RWPE1 (cell line): ENCODE measurements at regions not wholly inside any gene's neighbourhood (a gene's known extent, or its start where the extent isn't known, plus 50 kb on each side); places are given as distances from the start of the nearest gene placed in this dataset.
"Not testable (repeated sequence)": the region's sequence is repeated elsewhere in the genome, so short reads cannot be mapped to it uniquely, and the experiment has no call there.

Experiments used
- CTCF ChIA-PET: fragments of 350-600 bp; sonication (Branson Sonifier 250); formaldehyde crosslinking; extraction: SDS; loops from one replicate; lab custom pipeline; 2021; lab: Yijun Ruan, JAX
- POLR2A ChIA-PET: fragments of 400-600 bp; formaldehyde crosslinking; extraction: SDS; loops from one replicate; lab custom pipeline; 2020; ENCODE audit warnings: antibody characterized with exemption; ENCODE audit not compliant: low non-redundant PET; lab: Yijun Ruan, JAX
- DNase-seq: peaks from one replicate; pipeline ENCODE4 v3.0.0; 2012; ENCODE audit warnings: low spot score
- H3K27ac ChIP-seq: fragments of 450-650 bp; 2 replicates; pipeline ENCODE4 v1.5.1; 2017
- CTCF ChIP-seq: fragments of 450-650 bp; conservative IDR thresholded peaks from 2 replicates; pipeline ENCODE4 v1.5.1; 2017; ENCODE audit warnings: low read depth, mild to moderate bottlenecking

- no peak overlapping the region for H3K27ac ChIP-seq
- TF ChIP-seq CTCF: no peak
- POLR2A ChIA-PET: no interaction called here
- no peak for DNase-seq
- CTCF ChIA-PET: no interaction called here
These were observed 165.9 kb upstream of the NAMPT start for GRCh38 chr7:106450716-106451115.

- DNase-seq: no peak
- CTCF ChIA-PET: interaction anchor here (0.5 to 0.8 kb wide), 4 partner anchors 13 to 1590 kb away, joined by 3 to 4 read pairs (median 3); no protein-coding TSS in a partner anchor
- TF ChIP-seq CTCF: no peak
- no peak overlapping the region for H3K27ac ChIP-seq
- POLR2A ChIA-PET: no interaction called here
These were observed 164.4 kb upstream of the NAMPT start for GRCh38 chr7:106448992-106449859.

- ChIA-PET CTCF (interaction anchor here (0.8 kb wide), 1 partner anchor 14 kb away, joined by 3 read pairs; no protein-coding TSS in a partner anchor), POLR2A (no interaction called here)
- no peak for DNase-seq
- TF ChIP-seq CTCF: no peak
- no peak overlapping the region for H3K27ac ChIP-seq
These were observed 163.7 kb upstream of the NAMPT start for GRCh38 chr7:106448346-106448991.

- DNase-seq: no peak
- no peak for TF ChIP-seq CTCF
- ChIA-PET POLR2A (no interaction called here), CTCF (no interaction called here)
- no peak overlapping the region for H3K27ac ChIP-seq
These were observed 162.6 kb upstream of the NAMPT start for GRCh38 chr7:106447318-106447847.

- POLR2A ChIA-PET, DNase-seq, CTCF ChIA-PET, H3K27ac ChIP-seq: not testable (repeated sequence)
These were observed 160.6 kb upstream of the NAMPT start for GRCh38 chr7:106445366-106445765.

GRCh38 chr7:106444068-106444655 lies 159.4 kb upstream of the NAMPT start:
- no peak for TF ChIP-seq CTCF
- ChIA-PET CTCF (no interaction called here), POLR2A (no interaction called here)
- no peak for DNase-seq
- H3K27ac ChIP-seq: no peak overlapping the region
